HG03575 (cell line): ENCODE measurements at regions not wholly inside any gene's neighbourhood (a gene's known extent, or its start where the extent isn't known, plus 50 kb on each side); places are given as distances from the start of the nearest gene placed in this dataset.

Experiments used
- ATAC-seq: cut with Tn5 transposase; IDR thresholded peaks from one replicate; pipeline ENCODE4 v1.9.1; 2021; ENCODE audit not compliant: unreplicated experiment, insufficient number of reproducible peaks, low FRiP score; ENCODE audit errors: extremely low read depth

- ATAC-seq = no peak
Observed at GRCh38 chr5:120738568-120738967, 274.5 kb downstream of the PRR16 start.

GRCh38 chr5:120740989-120741388 is 276.9 kb downstream of the PRR16 start:
- no peak for ATAC-seq

- ATAC-seq = no peak
Observed at GRCh38 chr5:120748474-120748873, 284.4 kb downstream of the PRR16 start.

GRCh38 chr5:120749737-120750136 is 285.6 kb downstream of the PRR16 start:
- ATAC-seq = no peak

- no peak for ATAC-seq
Observed at GRCh38 chr5:120759587-120759986, 295.5 kb downstream of the PRR16 start.

GRCh38 chr5:120761986-120762385 is 297.9 kb downstream of the PRR16 start:
- ATAC-seq = no peak

GRCh38 chr5:120765189-120765588 is 301.1 kb downstream of the PRR16 start:
- no peak for ATAC-seq

GRCh38 chr5:120767178-120767820 is 303.2 kb downstream of the PRR16 start:
- no peak for ATAC-seq

GRCh38 chr5:120769312-120769872 is 305.3 kb downstream of the PRR16 start:
- no peak for ATAC-seq

- no peak for ATAC-seq
Observed at GRCh38 chr5:120771202-120771601, 307.1 kb downstream of the PRR16 start.

- no peak for ATAC-seq
Observed at GRCh38 chr5:120778491-120779484, 314.7 kb downstream of the PRR16 start.

GRCh38 chr5:120779674-120780073 is 315.6 kb downstream of the PRR16 start:
- no peak for ATAC-seq

GRCh38 chr5:120788481-120788880 is 324.4 kb downstream of the PRR16 start:
- ATAC-seq = no peak

- ATAC-seq = no peak
Observed at GRCh38 chr5:120789918-120790317, 325.8 kb downstream of the PRR16 start.

GRCh38 chr5:120790339-120790738 is 326.2 kb downstream of the PRR16 start:
- no peak for ATAC-seq

- no peak for ATAC-seq
Observed at GRCh38 chr5:120792477-120792876, 328.4 kb downstream of the PRR16 start.

- no peak for ATAC-seq
Observed at GRCh38 chr5:120794121-120794520, 330.0 kb downstream of the PRR16 start.

- ATAC-seq = no peak
Observed at GRCh38 chr5:120803282-120803681, 339.2 kb downstream of the PRR16 start.

- ATAC-seq = no peak
Observed at GRCh38 chr5:120805131-120805530, 341.0 kb downstream of the PRR16 start.

- ATAC-seq = no peak
Observed at GRCh38 chr5:120806202-120806601, 342.1 kb downstream of the PRR16 start.
